ENCODE measurements at regions not wholly inside any gene's neighbourhood (a gene's known extent, or its start where the extent isn't known, plus 50 kb on each side); places are given as distances from the start of the nearest gene placed in this dataset.
"Not testable (repeated sequence)": the region's sequence is repeated elsewhere in the genome, so short reads cannot be mapped to it uniquely, and the experiment has no call there.

- intact Hi-C loops (cut with micrococcal nuclease) = no loop called here
Observed at GRCh38 chr5:105146867-105147266, 1584.3 kb upstream of the NUDT12 start.

GRCh38 chr5:105145152-105145551 lies 1582.6 kb upstream of the NUDT12 start:
- intact Hi-C loops (cut with micrococcal nuclease) = no loop called here

GRCh38 chr5:105134328-105134727 lies 1571.7 kb upstream of the NUDT12 start:
- intact Hi-C loops (cut with micrococcal nuclease) = no loop called here

- intact Hi-C loops (cut with micrococcal nuclease) = no loop called here
Observed at GRCh38 chr5:105133087-105133486, 1570.5 kb upstream of the NUDT12 start.

GRCh38 chr5:105132581-105132980 lies 1570.0 kb upstream of the NUDT12 start:
- intact Hi-C loops (cut with micrococcal nuclease) = no loop called here

GRCh38 chr5:105131045-105131444 lies 1568.5 kb upstream of the NUDT12 start:
- intact Hi-C loops (cut with micrococcal nuclease) = no loop called here

- intact Hi-C loops (cut with micrococcal nuclease) = no loop called here
Observed at GRCh38 chr5:105101577-105101976, 1539.0 kb upstream of the NUDT12 start.

GRCh38 chr5:105088961-105089360 lies 1526.4 kb upstream of the NUDT12 start:
- intact Hi-C loops (cut with micrococcal nuclease) = no loop called here

- intact Hi-C loops (cut with micrococcal nuclease) = no loop called here
Observed at GRCh38 chr5:105088102-105088501, 1525.5 kb upstream of the NUDT12 start.

GRCh38 chr5:105057893-105058292 lies 1495.3 kb upstream of the NUDT12 start:
- intact Hi-C loops (cut with micrococcal nuclease) = no loop called here

- intact Hi-C loops (cut with micrococcal nuclease) = no loop called here
Observed at GRCh38 chr5:105057001-105057436, 1494.4 kb upstream of the NUDT12 start.

GRCh38 chr5:105054406-105054805 lies 1491.8 kb upstream of the NUDT12 start:
- intact Hi-C loops (cut with micrococcal nuclease) = no loop called here

GRCh38 chr5:105042623-105043022 lies 1480.0 kb upstream of the NUDT12 start:
- intact Hi-C loops (cut with micrococcal nuclease) = no loop called here

GRCh38 chr5:105036814-105037213 lies 1474.2 kb upstream of the NUDT12 start:
- intact Hi-C loops (cut with micrococcal nuclease) = not testable (repeated sequence)

- intact Hi-C loops (cut with micrococcal nuclease) = no loop called here
Observed at GRCh38 chr5:105034401-105034763, 1471.8 kb upstream of the NUDT12 start.

- intact Hi-C loops (cut with micrococcal nuclease) = no loop called here
Observed at GRCh38 chr5:105033637-105034400, 1471.2 kb upstream of the NUDT12 start.

GRCh38 chr5:105032917-105033316 lies 1470.3 kb upstream of the NUDT12 start:
- intact Hi-C loops (cut with micrococcal nuclease) = no loop called here

- intact Hi-C loops (cut with micrococcal nuclease) = no loop called here
Observed at GRCh38 chr5:105030153-105030552, 1467.6 kb upstream of the NUDT12 start.

GRCh38 chr5:105015098-105015497 lies 1452.5 kb upstream of the NUDT12 start:
- intact Hi-C loops (cut with micrococcal nuclease) = no loop called here

GRCh38 chr5:104998572-104998971 lies 1436.0 kb upstream of the NUDT12 start:
- intact Hi-C loops (cut with micrococcal nuclease) = no loop called here

- intact Hi-C loops (cut with micrococcal nuclease) = no loop called here
Observed at GRCh38 chr5:104998169-104998568, 1435.6 kb upstream of the NUDT12 start.

GRCh38 chr5:104987074-104987473 lies 1424.5 kb upstream of the NUDT12 start:
- intact Hi-C loops (cut with micrococcal nuclease) = no loop called here

GRCh38 chr5:104977529-104977928 lies 1414.9 kb upstream of the NUDT12 start:
- intact Hi-C loops (cut with micrococcal nuclease) = no loop called here
